ENCODE measurements at regions not wholly inside any gene's neighbourhood (a gene's known extent, or its start where the extent isn't known, plus 50 kb on each side); places are given as distances from the start of the nearest gene placed in this dataset.

GRCh38 chr11:133697161-133697560 is 148.2 kb downstream of the SPATA19 start:
- DNase-seq (ENCODE audit: low spot score) = no peak

- DNase-seq (ENCODE audit: low spot score) = no peak
Measured at GRCh38 chr11:133695387-133695786, 149.9 kb downstream of the SPATA19 start.

- DNase-seq (ENCODE audit: low spot score) = no peak
Measured at GRCh38 chr11:133694701-133695100, 150.6 kb downstream of the SPATA19 start.

GRCh38 chr11:133693110-133693509 is 152.2 kb downstream of the SPATA19 start:
- DNase-seq (ENCODE audit: low spot score) = no peak

- no peak for DNase-seq (ENCODE audit: low spot score)
Measured at GRCh38 chr11:133692126-133692934, 153.0 kb downstream of the SPATA19 start.

GRCh38 chr11:133687781-133688180 is 155.5 kb upstream of the OPCML start:
- DNase-seq (ENCODE audit: low spot score) = no peak

GRCh38 chr11:133681901-133682300 is 149.6 kb upstream of the OPCML start:
- no peak for DNase-seq (ENCODE audit: low spot score)

- no peak for DNase-seq (ENCODE audit: low spot score)
Measured at GRCh38 chr11:133679896-133680295, 147.6 kb upstream of the OPCML start.

GRCh38 chr11:133678191-133678590 is 145.9 kb upstream of the OPCML start:
- DNase-seq (ENCODE audit: low spot score) = no peak

- no peak for DNase-seq (ENCODE audit: low spot score)
Measured at GRCh38 chr11:133677387-133677786, 145.1 kb upstream of the OPCML start.

- no peak for DNase-seq (ENCODE audit: low spot score)
Measured at GRCh38 chr11:133676265-133676664, 144.0 kb upstream of the OPCML start.

- no peak for DNase-seq (ENCODE audit: low spot score)
Measured at GRCh38 chr11:133669371-133670053, 137.2 kb upstream of the OPCML start.

GRCh38 chr11:133663135-133663985 is 131.1 kb upstream of the OPCML start:
- DNase-seq (ENCODE audit: low spot score) = no peak

GRCh38 chr11:133661846-133662245 is 129.5 kb upstream of the OPCML start:
- no peak for DNase-seq (ENCODE audit: low spot score)

- no peak for DNase-seq (ENCODE audit: low spot score)
Measured at GRCh38 chr11:133660202-133660568, 127.9 kb upstream of the OPCML start.

- no peak for DNase-seq (ENCODE audit: low spot score)
Measured at GRCh38 chr11:133659538-133660201, 127.4 kb upstream of the OPCML start.

GRCh38 chr11:133657054-133657453 is 124.8 kb upstream of the OPCML start:
- no peak for DNase-seq (ENCODE audit: low spot score)

- peak; percentile 9 for DNase-seq (ENCODE audit: low spot score)
Measured at GRCh38 chr11:133656082-133656635, 123.9 kb upstream of the OPCML start.

GRCh38 chr11:133654630-133655212 is 122.4 kb upstream of the OPCML start:
- no peak for DNase-seq (ENCODE audit: low spot score)

GRCh38 chr11:133653336-133653735 is 121.0 kb upstream of the OPCML start:
- DNase-seq (ENCODE audit: low spot score) = no peak

GRCh38 chr11:133650082-133650481 is 117.8 kb upstream of the OPCML start:
- no peak for DNase-seq (ENCODE audit: low spot score)
